ENCODE measurements at regions not wholly inside any gene's neighbourhood (a gene's known extent, or its start where the extent isn't known, plus 50 kb on each side); places are given as distances from the start of the nearest gene placed in this dataset.

GRCh38 chr6:15734118-15734897, 71.5 kb upstream of the DTNBP1 start:
- Histone ChIP-seq H3K4me1 (ENCODE audit: control insufficient read depth in 2 of 2, insufficient read depth in 2 of 2, low read length in 1 of 2) (no peaks in the 10 kb centered on the region), H3K4me3 (ENCODE audit: low read depth in 1 of 2, low read length in 2 of 2) (no peak overlapping the region), H3K27me3 (ENCODE audit: control insufficient read depth in 1 of 2, insufficient read depth in 2 of 2, low read length in 2 of 2) (no peaks in the 10 kb centered on the region), H3K9me3 (ENCODE audit: control insufficient read depth in 2 of 2, insufficient read depth in 1 of 2, low read depth in 1 of 2, low read length in 1 of 2) (no peaks in the 10 kb centered on the region), H3K36me3 (ENCODE audit: control insufficient read depth in 2 of 2, insufficient read depth in 2 of 2, low read length in 1 of 2) (no peaks in the 10 kb centered on the region), H3K27ac (ENCODE audit: low read depth in 2 of 2, low read length in 1 of 2) (no peak overlapping the region)
- 75 to 76% methylated on average over 13 of the region's 13 CpGs for WGBS, 2 donors

- no peaks in the 10 kb centered on the region for H3K4me1 ChIP-seq (ENCODE audit: control insufficient read depth in 2 of 2, insufficient read depth in 2 of 2, low read length in 1 of 2)
- H3K36me3 ChIP-seq (ENCODE audit: control insufficient read depth in 2 of 2, insufficient read depth in 2 of 2, low read length in 1 of 2) = no peaks in the 10 kb centered on the region
- H3K4me3 ChIP-seq (ENCODE audit: low read depth in 1 of 2, low read length in 2 of 2) = no peak overlapping the region
- H3K9me3 ChIP-seq (ENCODE audit: control insufficient read depth in 2 of 2, insufficient read depth in 1 of 2, low read depth in 1 of 2, low read length in 1 of 2) = no peaks in the 10 kb centered on the region
- H3K27me3 ChIP-seq (ENCODE audit: control insufficient read depth in 1 of 2, insufficient read depth in 2 of 2, low read length in 2 of 2) = no peaks in the 10 kb centered on the region
- 90 to 93% methylated on average over 4 of the region's 4 CpGs for WGBS, 2 donors
- no peak overlapping the region for H3K27ac ChIP-seq (ENCODE audit: low read depth in 2 of 2, low read length in 1 of 2)
Observed at GRCh38 chr6:15730922-15731321, 68.1 kb upstream of the DTNBP1 start.

- Histone ChIP-seq H3K9me3 (ENCODE audit: control insufficient read depth in 2 of 2, insufficient read depth in 1 of 2, low read depth in 1 of 2, low read length in 1 of 2) (no peaks in the 10 kb centered on the region), H3K27me3 (ENCODE audit: control insufficient read depth in 1 of 2, insufficient read depth in 2 of 2, low read length in 2 of 2) (no peaks in the 10 kb centered on the region), H3K27ac (ENCODE audit: low read depth in 2 of 2, low read length in 1 of 2) (no peak overlapping the region), H3K4me3 (ENCODE audit: low read depth in 1 of 2, low read length in 2 of 2) (no peak overlapping the region), H3K36me3 (ENCODE audit: control insufficient read depth in 2 of 2, insufficient read depth in 2 of 2, low read length in 1 of 2) (no peaks in the 10 kb centered on the region), H3K4me1 (ENCODE audit: control insufficient read depth in 2 of 2, insufficient read depth in 2 of 2, low read length in 1 of 2) (no peaks in the 10 kb centered on the region)
- whole genome bisulfite sequencing, 2 donors = 83 to 93% methylated on average over 6 of the region's 6 CpGs
Observed at GRCh38 chr6:15730442-15730841, 67.6 kb upstream of the DTNBP1 start.

GRCh38 chr6:15722731-15723130, 59.9 kb upstream of the DTNBP1 start:
- 73 to 94% methylated on average over 2 of the region's 2 CpGs for WGBS, 2 donors
- Histone ChIP-seq H3K27me3 (ENCODE audit: control insufficient read depth in 1 of 2, insufficient read depth in 2 of 2, low read length in 2 of 2) (no peaks in the 10 kb centered on the region), H3K4me3 (ENCODE audit: low read depth in 1 of 2, low read length in 2 of 2) (no peak overlapping the region), H3K36me3 (ENCODE audit: control insufficient read depth in 2 of 2, insufficient read depth in 2 of 2, low read length in 1 of 2) (no peaks in the 10 kb centered on the region), H3K4me1 (ENCODE audit: control insufficient read depth in 2 of 2, insufficient read depth in 2 of 2, low read length in 1 of 2) (no peaks in the 10 kb centered on the region), H3K27ac (ENCODE audit: low read depth in 2 of 2, low read length in 1 of 2) (no peak overlapping the region), H3K9me3 (ENCODE audit: control insufficient read depth in 2 of 2, insufficient read depth in 1 of 2, low read depth in 1 of 2, low read length in 1 of 2) (no peaks in the 10 kb centered on the region)

- no peak overlapping the region for H3K4me3 ChIP-seq (ENCODE audit: low read depth in 1 of 2, low read length in 2 of 2)
- 86 to 89% methylated on average over 2 of the region's 2 CpGs for WGBS, 2 donors
- H3K27ac ChIP-seq (ENCODE audit: low read depth in 2 of 2, low read length in 1 of 2) = no peak overlapping the region
- H3K27me3 ChIP-seq (ENCODE audit: control insufficient read depth in 1 of 2, insufficient read depth in 2 of 2, low read length in 2 of 2) = no peaks in the 10 kb centered on the region
- H3K4me1 ChIP-seq (ENCODE audit: control insufficient read depth in 2 of 2, insufficient read depth in 2 of 2, low read length in 1 of 2) = no peaks in the 10 kb centered on the region
- H3K36me3 ChIP-seq (ENCODE audit: control insufficient read depth in 2 of 2, insufficient read depth in 2 of 2, low read length in 1 of 2) = no peaks in the 10 kb centered on the region
- peaks cover 0 to 2% of the 10 kb centered on the region in 2 donors for H3K9me3 ChIP-seq (ENCODE audit: control insufficient read depth in 2 of 2, insufficient read depth in 1 of 2, low read depth in 1 of 2, low read length in 1 of 2)
Observed at GRCh38 chr6:15716889-15717288, 54.1 kb upstream of the DTNBP1 start.

- no peaks in the 10 kb centered on the region for H3K27me3 ChIP-seq (ENCODE audit: control insufficient read depth in 1 of 2, insufficient read depth in 2 of 2, low read length in 2 of 2)
- H3K36me3 ChIP-seq (ENCODE audit: control insufficient read depth in 2 of 2, insufficient read depth in 2 of 2, low read length in 1 of 2) = no peaks in the 10 kb centered on the region
- H3K27ac ChIP-seq (ENCODE audit: low read depth in 2 of 2, low read length in 1 of 2) = no peak overlapping the region
- no peak overlapping the region for H3K4me3 ChIP-seq (ENCODE audit: low read depth in 1 of 2, low read length in 2 of 2)
- H3K4me1 ChIP-seq (ENCODE audit: control insufficient read depth in 2 of 2, insufficient read depth in 2 of 2, low read length in 1 of 2) = no peaks in the 10 kb centered on the region
- 88 to 94% methylated on average over 3 of the region's 3 CpGs for whole genome bisulfite sequencing, 2 donors
- H3K9me3 ChIP-seq (ENCODE audit: control insufficient read depth in 2 of 2, insufficient read depth in 1 of 2, low read depth in 1 of 2, low read length in 1 of 2) = peaks cover 0 to 2% of the 10 kb centered on the region in 2 donors
Observed at GRCh38 chr6:15715851-15716250, 53.0 kb upstream of the DTNBP1 start.

GRCh38 chr6:15715060-15715459, 52.2 kb upstream of the DTNBP1 start:
- WGBS, 2 donors = 58 to 67% methylated on average over 3 of the region's 3 CpGs
- no peak overlapping the region for H3K4me3 ChIP-seq (ENCODE audit: low read depth in 1 of 2, low read length in 2 of 2)
- H3K27me3 ChIP-seq (ENCODE audit: control insufficient read depth in 1 of 2, insufficient read depth in 2 of 2, low read length in 2 of 2) = no peaks in the 10 kb centered on the region
- H3K9me3 ChIP-seq (ENCODE audit: control insufficient read depth in 2 of 2, insufficient read depth in 1 of 2, low read depth in 1 of 2, low read length in 1 of 2) = peaks cover 0 to 2% of the 10 kb centered on the region in 2 donors
- no peaks in the 10 kb centered on the region for H3K36me3 ChIP-seq (ENCODE audit: control insufficient read depth in 2 of 2, insufficient read depth in 2 of 2, low read length in 1 of 2)
- no peak overlapping the region for H3K27ac ChIP-seq (ENCODE audit: low read depth in 2 of 2, low read length in 1 of 2)
- no peaks in the 10 kb centered on the region for H3K4me1 ChIP-seq (ENCODE audit: control insufficient read depth in 2 of 2, insufficient read depth in 2 of 2, low read length in 1 of 2)

GRCh38 chr6:15714658-15715057, 51.8 kb upstream of the DTNBP1 start:
- WGBS, 2 donors = 92 to 93% methylated on average over 2 of the region's 2 CpGs
- H3K9me3 ChIP-seq (ENCODE audit: control insufficient read depth in 2 of 2, insufficient read depth in 1 of 2, low read depth in 1 of 2, low read length in 1 of 2) = peaks cover 0 to 2% of the 10 kb centered on the region in 2 donors
- no peaks in the 10 kb centered on the region for H3K27me3 ChIP-seq (ENCODE audit: control insufficient read depth in 1 of 2, insufficient read depth in 2 of 2, low read length in 2 of 2)
- H3K4me1 ChIP-seq (ENCODE audit: control insufficient read depth in 2 of 2, insufficient read depth in 2 of 2, low read length in 1 of 2) = no peaks in the 10 kb centered on the region
- H3K27ac ChIP-seq (ENCODE audit: low read depth in 2 of 2, low read length in 1 of 2) = no peak overlapping the region
- no peak overlapping the region for H3K4me3 ChIP-seq (ENCODE audit: low read depth in 1 of 2, low read length in 2 of 2)
- no peaks in the 10 kb centered on the region for H3K36me3 ChIP-seq (ENCODE audit: control insufficient read depth in 2 of 2, insufficient read depth in 2 of 2, low read length in 1 of 2)

- 66 to 82% methylated on average over 3 of the region's 3 CpGs for WGBS, 2 donors
- Histone ChIP-seq H3K27ac (ENCODE audit: low read depth in 2 of 2, low read length in 1 of 2) (no peak overlapping the region), H3K4me1 (ENCODE audit: control insufficient read depth in 2 of 2, insufficient read depth in 2 of 2, low read length in 1 of 2) (no peaks in the 10 kb centered on the region), H3K4me3 (ENCODE audit: low read depth in 1 of 2, low read length in 2 of 2) (no peak overlapping the region), H3K36me3 (ENCODE audit: control insufficient read depth in 2 of 2, insufficient read depth in 2 of 2, low read length in 1 of 2) (no peaks in the 10 kb centered on the region), H3K27me3 (ENCODE audit: control insufficient read depth in 1 of 2, insufficient read depth in 2 of 2, low read length in 2 of 2) (no peaks in the 10 kb centered on the region), H3K9me3 (ENCODE audit: control insufficient read depth in 2 of 2, insufficient read depth in 1 of 2, low read depth in 1 of 2, low read length in 1 of 2) (peaks cover 0 to 2% of the 10 kb centered on the region in 2 donors)
Observed at GRCh38 chr6:15713325-15713724, 50.5 kb upstream of the DTNBP1 start.

GRCh38 chr6:15712797-15713196, 50.0 kb upstream of the DTNBP1 start:
- Histone ChIP-seq H3K4me3 (ENCODE audit: low read depth in 1 of 2, low read length in 2 of 2) (no peak overlapping the region), H3K4me1 (ENCODE audit: control insufficient read depth in 2 of 2, insufficient read depth in 2 of 2, low read length in 1 of 2) (no peaks in the 10 kb centered on the region), H3K27ac (ENCODE audit: low read depth in 2 of 2, low read length in 1 of 2) (no peak overlapping the region), H3K36me3 (ENCODE audit: control insufficient read depth in 2 of 2, insufficient read depth in 2 of 2, low read length in 1 of 2) (no peaks in the 10 kb centered on the region), H3K9me3 (ENCODE audit: control insufficient read depth in 2 of 2, insufficient read depth in 1 of 2, low read depth in 1 of 2, low read length in 1 of 2) (peaks cover 0 to 2% of the 10 kb centered on the region in 2 donors), H3K27me3 (ENCODE audit: control insufficient read depth in 1 of 2, insufficient read depth in 2 of 2, low read length in 2 of 2) (no peaks in the 10 kb centered on the region)
- WGBS, 2 donors = 27 to 33% methylated on average over 1 of the region's 1 CpG
